ENCODE measurements at regions not wholly inside any gene's neighbourhood (a gene's known extent, or its start where the extent isn't known, plus 50 kb on each side); places are given as distances from the start of the nearest gene placed in this dataset.

DNA sequence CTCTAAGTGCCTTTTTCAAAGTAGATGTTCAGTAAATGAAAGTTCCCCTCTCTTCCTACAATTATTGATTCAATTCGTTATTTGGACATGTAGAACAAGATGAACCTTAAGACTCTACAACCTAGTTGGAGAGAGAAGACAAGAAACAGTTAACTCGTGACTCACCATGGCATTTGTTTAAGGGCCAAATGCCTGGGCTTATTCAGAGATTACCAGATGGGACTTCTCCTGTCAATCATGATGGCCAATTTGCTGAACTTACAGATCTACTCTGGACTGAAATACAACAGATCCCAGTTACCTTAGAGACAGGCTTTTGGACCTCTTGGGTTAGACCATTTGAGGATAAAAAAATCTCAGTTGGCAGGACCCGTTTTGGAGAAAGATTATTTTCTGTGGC, 93.5 kb downstream of the C1orf94 start:
- DNase-seq, result no peak

DNA sequence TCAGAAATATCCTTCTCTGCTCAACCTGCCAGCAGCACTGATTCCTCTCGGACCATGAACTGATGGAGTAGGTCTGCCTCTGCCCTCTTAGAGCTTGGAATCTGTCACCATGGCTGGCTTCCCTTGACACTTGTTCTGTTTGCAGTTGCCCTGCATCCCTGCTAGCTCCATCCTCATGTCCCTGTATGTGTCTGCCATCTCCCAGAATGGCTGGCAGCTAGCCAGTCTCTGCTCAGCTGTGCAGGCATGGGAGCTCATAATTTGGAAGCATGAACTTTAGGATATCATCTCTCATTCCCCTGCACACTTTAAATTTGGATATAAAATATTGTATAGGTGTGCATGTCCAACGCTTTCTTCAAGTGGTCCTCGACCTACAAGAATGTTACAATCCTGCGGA, 95.4 kb downstream of the C1orf94 start:
- no peak for DNase-seq

DNA sequence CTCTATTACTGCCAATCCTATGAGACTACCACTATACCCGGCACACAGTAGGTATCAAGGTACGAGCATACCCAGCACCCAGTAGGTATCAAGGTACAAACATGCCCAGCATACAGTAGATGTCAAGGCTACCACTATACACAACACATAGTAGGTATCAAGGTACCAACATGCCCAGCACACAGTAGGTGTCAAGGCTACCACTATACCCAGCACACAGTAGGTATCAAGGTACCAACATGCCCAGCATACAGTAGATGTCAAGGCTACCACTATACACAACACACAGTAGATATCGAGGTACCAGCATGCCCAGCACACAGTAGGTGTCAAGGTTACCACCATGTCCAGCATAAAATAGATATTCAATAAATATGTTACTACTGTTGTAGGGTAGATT, 98.4 kb downstream of the C1orf94 start:
- DNase-seq, result no peak

DNA sequence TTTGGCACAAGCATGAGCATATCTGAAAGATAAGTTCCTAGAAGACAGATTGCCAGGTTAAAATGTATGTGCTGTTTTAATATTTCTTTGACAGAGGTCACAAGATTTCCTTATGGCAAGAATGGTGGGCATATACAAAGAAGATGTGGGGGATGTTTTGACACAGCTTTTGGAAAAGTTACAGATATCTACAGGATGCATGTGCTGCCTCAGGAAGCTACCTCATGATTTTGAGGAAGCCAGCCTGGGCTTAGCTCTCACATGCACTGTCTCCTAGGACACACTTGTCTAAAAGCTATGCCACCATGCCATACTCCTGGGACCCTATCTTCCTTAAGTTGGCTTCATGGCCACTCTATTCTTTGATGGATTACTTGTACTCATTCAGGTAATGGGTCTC, 99.9 kb downstream of the C1orf94 start:
- no peak for DNase-seq

DNA sequence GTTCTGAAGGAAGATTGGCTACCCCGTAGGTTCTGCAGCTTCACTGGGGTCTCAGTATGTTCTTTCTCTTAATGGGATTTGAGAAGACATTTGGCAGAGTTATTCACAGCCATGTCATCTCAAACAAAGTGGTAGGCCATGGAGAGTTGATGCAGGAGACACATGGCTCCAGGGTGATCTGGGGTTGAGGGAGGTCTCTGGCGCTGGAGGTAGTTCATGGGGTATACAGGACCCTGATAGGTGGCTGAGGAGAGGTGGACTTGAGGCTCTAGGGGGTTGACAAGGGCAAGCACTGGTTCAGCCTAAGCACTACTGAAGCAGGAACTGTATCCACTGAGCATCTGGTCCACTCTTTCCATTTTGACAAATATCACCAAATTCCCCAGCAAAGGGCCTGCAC, 100.4 kb downstream of the C1orf94 start:
- DNase-seq, result no peak

DNA sequence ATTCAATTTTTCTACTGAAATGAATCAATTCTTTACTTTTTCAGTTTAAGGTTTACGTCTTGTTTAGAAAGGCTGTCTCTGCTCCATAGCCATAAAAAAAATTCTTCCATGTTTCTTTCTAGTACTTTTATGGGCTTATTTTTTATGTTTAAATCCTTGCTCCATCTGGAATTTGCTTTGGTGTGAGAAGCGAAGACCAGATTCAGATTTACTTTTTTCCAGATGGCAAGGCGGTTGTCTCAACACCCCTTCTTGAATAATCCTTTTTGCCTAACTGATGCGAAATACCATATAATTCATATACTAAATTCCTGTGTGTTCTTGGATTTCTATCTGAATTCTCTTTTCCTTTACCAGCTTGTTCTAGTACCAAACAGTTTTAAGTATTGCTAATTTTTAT, 101.5 kb downstream of the C1orf94 start:
- no peak for DNase-seq

DNA sequence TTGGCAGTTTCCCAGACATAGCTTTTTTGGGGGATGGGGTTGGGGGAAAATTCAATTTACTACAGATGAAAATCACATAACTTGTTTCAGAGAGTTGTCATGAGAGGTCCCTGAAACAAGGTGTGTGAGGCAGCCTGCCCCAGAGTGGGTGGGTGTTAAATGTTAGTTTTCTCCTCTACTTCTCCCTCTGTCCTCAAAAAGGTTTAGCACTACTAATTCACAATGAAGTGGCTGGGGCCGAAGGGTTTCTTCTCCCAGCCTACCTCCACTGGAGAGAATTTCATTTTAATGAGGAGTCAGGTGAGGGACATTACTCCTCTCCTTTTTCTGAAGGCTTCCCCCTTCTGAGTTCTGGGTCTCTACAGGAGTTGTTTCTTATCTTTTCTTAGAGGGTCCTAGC, 103.3 kb downstream of the C1orf94 start:
- no peak for DNase-seq

DNA sequence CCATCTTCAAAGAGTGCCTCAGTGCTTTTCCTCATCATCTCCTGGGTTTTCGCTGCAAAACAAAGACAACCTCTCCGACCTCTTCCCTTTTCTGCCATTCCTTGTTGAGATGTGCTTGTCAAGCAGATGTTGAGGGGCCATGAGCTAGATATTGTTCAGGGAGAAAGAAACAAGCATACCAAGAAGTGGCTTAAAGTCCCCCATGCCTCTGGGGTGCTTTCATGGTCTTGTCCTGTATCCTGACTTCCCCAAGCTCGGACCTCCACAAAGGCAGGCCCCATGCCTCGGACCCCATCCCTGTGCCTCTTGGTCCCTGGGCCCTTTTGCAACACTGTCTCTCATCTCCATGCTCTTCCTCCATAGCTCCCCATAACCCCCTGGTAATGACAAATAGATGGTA, 103.8 kb downstream of the C1orf94 start:
- DNase-seq, result no peak

DNA sequence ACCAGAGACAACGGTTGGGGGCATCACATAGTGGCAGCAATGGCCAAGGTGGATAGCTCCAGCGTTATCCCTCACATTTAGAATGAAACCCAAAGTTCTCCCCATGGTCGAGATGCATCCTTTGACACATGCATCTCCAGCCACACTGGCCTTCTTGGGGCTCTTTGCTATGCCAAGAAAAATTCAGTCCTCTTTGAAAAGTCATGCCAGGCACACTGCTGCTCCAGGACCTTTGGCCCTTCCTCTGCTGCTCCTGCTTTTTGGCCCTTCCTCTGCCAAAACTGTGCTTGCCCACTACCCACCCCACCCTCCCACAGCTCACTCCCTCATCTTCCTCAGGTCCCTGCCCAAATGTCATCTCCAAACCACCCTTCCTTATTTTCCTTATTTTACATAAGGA, 106.4 kb downstream of the C1orf94 start:
- DNase-seq, result no peak

DNA sequence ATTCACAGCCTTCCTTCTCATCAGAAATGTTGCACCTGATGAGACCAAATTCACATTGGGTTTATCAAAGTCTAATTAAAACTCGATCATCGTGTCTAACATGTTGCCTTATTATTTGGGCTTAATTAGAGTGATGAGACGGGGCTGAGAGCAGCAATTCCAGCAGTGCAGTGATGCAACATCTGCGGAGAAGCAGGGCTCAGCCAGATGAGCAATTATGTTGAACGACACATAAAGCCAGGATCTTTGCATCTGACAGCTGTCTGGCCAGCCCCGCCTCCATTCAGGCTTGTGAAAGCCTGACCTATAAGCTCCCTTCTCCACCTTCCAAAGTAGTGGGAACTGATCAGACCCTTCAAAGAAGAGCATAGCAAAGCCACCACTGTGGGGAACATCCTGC, 109.8 kb downstream of the C1orf94 start:
- DNase-seq, result no peak

DNA sequence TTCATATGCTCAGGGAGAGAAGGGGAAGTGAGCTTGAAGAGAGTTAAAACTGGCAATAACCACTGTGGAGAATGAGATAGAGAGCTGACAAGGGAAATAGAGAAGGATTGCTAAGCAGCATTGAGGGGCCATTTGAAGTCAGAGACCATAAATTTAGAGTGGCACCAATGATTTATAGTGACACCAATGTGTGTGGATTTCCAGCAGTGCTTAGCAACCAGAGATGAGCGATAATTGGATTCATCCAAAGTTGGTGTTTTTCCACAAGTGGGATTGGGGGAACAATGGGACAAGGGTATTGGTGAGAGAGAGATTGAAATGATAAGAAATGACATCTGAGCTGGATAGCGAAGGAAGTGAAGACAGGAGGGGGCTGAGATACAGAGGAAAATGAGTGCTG, 114.1 kb downstream of the C1orf94 start:
- DNase-seq, result no peak

DNA sequence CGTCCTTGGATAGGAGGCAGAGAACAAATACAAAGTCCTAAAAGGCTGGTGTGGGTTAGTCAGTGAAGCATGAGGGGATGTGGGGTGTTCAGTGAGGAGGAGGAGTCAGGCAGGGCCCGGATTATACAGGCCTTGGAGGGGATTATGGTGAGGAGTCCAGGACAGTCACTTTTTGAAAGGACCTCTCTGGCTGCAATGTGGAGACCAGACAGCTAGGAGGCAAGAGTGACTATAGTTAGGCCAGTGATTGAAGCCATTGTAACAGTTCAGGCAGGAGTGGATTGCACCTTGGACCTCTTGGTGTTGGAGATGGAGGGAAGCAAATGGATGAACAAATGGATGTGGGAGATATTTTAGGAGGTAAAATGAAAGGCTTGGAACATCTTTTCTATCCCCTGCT, 115.8 kb downstream of the C1orf94 start:
- DNase-seq, result no peak

DNA sequence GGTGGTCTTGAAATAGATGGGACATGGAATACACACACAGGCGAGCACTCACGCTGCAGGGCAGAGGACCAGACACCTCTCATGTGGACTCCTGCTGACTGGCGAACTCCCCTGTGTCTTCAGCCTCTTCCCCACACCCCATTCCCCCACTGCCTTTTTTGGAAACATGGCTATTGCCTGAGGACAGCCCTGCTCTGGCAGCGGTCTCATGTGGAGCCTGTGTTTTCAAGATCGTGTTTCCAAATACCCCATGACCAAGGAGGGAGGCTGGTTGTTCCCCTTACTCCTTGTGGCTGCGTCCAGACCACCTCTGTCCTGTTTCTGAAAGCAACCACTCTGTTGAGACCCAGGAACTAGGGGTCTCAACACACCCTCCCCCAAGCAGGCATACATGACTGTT, 119.4 kb downstream of the C1orf94 start:
- no peak for DNase-seq

DNA sequence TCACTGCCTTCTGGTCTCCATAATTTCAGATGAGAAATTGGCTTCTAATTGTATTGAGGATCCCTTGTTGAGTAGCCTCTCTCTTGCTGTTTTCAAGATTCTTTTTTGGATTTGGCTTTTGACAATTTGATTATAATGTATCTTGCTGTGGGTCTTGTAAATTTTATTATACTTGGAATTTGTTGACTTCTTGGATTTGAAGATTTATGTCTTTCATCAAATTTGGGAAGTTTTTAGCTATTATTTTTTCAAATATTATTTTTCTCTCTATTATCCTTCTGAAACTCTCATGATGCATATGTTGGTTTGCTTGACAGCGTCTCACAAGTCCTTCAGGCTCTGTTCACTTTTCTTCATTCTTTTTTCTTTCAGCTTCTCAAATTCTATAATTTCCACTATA, 126.1 kb downstream of the C1orf94 start:
- no peak for DNase-seq

DNA sequence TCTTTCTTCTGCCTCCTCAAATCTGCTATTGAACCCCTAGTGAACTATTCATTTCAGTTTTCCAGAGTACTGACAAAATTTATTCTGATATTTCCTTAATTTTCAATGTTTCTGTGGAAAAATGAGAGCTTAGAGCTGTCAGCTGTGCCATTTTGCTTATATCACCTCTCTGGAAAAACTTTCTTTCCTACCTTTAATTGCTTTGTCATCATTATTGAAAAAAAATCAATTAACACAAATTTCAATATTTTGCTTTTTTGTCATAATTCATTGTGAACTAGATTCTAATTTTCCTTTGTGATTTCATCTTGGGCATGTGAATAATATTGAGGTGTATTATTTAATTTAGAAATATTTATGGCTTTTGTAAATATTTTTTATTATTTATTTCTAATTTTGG, 126.5 kb downstream of the C1orf94 start:
- DNase-seq, result no peak

DNA sequence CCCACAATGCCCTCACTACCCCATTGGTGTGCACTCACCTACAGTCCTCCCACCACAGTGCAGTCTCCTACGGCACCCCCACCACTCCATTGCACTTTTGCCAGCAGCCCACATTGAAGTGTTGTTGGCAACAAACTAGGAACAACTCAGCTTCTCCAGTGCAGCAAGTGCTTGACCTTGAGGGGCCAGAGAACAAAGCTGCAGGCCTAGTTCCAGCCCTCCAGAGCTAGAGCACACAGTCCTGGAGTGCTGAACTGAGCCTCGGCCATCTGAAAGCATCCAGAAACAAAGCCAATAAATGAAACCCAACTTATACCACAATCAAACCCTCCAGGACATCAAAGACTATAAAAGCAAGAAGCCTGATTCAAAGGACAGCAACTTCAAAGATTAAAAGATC, 129.9 kb downstream of the C1orf94 start:
- DNase-seq, result no peak

DNA sequence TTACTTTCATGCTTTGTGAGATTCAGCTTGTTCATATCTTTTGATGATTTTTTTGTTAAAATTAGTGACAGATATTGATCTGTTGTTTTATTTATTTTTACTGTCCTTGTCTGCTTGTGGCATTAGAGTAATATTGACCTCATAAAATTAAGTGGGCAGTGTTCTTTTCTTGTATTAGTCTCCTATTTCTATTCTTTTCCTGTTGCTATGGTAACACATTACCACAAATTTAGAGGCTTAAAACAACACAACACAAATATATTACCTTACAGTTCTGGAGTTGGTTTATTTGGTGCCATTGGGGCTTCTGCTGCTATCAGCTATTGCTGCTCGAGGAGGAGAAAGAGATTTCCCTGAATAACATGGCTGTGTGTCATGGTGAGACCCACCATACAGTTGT, 135.7 kb downstream of the C1orf94 start:
- no peak for DNase-seq

DNA sequence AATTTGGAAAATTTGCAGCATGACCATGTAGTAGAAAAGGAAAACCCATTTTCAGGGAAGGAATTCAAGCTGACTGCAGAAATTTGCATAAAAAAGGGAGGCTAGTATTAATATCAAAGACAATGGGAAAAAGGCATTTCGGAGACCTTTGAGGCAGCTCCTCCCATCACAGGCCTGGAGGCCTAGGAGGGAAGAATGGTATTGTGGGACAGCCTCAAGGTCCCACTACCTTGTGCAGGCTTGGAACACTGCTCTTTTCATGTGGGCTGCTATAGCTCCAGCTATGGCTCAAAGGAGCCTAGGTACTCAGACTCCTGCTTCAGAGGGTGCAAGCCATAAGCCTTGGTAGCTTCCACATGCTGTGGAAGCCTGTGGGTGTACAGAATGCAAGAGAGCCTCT, 139.3 kb downstream of the C1orf94 start:
- DNase-seq, result no peak

DNA sequence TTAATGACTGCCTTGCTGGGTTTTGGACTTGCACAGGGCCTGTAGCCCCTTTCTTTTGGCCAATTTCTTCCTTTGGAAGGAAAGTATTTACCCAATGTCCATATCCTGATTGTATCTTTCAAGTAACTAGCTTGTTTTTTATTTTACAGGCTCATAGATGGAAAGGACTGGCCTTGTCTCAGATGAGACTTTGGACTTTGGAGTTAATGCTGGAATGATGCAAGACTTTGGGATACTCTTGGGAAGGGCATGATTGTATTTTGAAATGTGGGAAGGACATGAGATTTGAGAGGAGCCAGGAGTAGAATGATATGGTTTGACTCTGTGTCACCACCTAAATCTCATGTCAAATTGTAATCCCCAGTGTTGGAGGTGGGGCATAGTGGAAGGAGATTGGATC, 140.1 kb downstream of the C1orf94 start:
- DNase-seq, result no peak

DNA sequence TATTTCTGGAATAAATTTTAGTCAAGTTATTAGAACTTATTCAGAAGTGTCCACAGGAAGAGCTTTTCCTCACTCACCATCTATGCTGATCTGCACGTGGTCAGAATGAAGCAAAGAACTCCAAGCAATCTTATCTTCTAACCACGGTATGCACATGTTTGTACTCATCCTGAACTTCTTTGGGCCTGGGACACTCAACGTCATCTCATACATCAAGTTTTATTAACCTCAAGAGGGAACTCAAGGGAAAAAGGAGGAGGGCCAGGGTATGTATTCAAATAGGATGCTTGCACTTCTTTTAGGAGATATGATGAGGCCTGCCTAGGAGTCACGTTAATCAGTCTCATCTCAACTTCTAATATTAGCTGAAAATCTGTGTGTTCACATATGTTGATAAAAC, 142.5 kb downstream of the C1orf94 start:
- DNase-seq, result no peak

DNA sequence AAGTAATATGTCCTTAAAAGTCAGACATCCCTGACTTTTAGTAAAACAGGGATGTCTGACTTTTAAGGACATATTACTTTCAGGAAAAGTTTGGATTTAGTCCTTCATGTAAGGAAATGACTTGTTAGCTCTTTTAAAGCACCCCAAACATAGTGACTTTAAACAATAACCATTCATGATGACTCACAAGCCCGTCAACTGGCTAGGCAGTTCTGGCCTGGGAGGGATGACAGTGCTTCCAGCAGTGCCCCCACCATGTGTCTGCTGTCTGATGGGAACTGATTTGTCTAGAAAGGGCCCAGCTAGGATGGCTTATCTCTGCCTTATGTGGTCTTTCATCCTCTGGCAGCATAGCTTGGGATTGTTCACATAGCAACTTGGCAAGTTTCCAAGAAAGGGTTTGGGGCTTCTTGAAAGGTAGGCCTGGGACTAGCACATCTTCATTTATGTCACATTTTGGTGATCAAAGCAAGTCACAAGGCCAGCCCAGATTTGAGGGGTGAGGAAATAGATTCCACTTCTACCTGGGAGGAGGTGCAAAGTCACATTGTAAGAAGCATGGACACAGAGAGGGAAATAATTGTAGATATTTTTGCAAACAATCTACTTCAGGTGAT, 143.5 kb downstream of the C1orf94 start:
- no peak for DNase-seq

DNA sequence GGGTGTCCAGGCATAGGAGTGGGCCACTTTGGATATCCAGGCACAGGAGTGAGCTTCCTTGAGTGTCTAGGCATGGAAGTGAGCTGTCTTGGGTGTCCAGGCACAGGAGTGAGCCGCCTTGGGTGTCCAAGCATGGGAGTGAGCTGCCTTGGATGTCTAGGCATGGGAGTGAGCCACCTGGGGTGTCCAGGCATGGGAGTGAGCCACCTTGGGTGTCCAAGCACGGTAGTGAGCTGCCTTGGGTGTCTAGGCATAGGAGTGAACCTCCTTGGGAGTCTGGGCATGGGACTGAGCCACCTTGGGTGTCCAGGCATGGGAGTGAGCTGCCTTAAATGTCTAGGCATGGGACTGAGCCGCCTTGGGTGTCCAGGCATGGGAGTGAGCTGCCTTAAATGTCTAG, 146.3 kb downstream of the C1orf94 start:
- no peak for DNase-seq

DNA sequence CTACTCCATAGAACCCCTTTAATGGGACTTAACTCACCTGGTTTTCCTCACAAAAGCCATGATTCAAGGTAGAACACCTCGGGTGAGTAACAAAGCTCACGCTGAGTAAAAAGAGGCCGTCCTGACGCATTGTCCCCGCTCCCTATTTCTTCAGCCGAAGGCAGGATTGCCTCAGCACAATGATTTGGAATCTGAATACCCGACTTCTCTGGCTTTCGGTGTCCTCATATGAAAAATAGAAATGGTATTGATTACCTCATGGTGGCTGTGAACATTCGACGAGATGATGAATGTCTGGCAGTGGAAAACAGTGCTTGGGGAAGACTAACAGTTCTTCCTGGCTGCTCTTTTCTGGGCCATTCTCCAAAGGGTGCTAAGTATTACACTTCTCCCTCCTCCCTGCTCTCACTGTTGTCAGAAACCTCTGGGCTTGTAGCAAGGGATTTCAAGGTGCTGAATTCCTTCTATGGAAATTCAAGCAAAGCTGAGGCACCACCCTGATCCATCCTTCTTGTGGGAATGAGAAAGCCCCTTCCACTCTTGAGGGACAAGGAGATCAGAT, 148.3 kb downstream of the C1orf94 start:
- no peak for DNase-seq

DNA sequence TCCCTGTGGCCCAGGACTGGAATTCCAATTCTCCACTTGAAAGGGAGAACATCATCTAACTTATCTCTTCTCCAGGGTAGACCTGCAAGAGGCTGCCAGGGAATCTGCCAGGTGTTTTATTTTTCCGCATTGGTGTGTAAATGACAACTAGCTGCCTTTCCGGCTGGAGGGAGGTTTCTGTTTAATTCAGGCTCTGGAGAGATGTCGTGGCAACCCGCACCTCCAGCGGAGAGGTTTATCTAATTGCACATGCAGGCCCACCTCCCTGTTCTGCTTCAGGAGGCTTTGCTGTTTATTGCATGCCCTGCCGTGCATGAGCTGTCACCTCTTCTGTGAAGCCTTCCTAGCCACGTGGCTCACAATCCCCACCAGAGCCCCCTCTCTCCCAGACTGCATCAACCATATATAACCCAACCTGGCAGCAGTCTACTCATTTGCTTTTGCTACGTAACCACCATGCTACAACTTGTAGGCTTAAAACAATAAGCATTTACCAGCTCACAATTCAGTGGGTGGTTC, 151.6 kb downstream of the C1orf94 start:
- DNase-seq, result no peak

DNA sequence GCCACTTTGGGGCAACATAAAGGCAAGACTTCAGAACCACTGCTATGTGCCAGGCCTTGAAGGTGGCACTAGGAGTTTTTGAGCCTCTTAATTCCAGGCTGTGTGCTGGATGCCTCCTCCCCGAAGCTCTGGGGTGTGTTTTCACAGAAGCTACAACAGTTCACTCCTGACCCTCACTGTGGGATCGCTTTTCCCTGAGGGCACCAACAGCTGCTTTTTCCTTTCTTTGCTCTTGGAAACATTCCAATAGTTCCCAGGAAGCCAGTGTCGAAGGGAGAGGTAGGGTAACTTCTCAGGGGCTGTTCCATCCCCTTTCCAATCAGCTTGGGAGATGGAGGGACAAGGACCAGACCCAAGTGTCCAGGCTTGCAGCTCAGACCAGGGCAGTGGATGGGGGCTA, 153.4 kb downstream of the C1orf94 start:
- no peak for DNase-seq

Data from stimulated activated CD4-positive, alpha-beta T cell treated with anti-CD3 and anti-CD28 coated beads, Interleukin-4, amount 100 ng/mL, for 4 hours (primary cell).